Endothelial cell of umbilical vein (primary cell): ENCODE measurements at regions not wholly inside any gene's neighbourhood (a gene's known extent, or its start where the extent isn't known, plus 50 kb on each side); places are given as distances from the start of the nearest gene placed in this dataset.

Experiments used
- BruUV-seq: library from RNA; stranded (reverse); fragments of 400-500 nt; replicated peaks from 2 replicates; lab custom pipeline; 2021; lab: Mats Ljungman, UMichigan
- CTCF ChIA-PET: fragments of 300-600, 350-600 bp; sonication (Branson Sonifier 250); formaldehyde crosslinking; loops from one replicate; lab custom pipeline; 2021; ENCODE audit warnings: antibody characterized with exemption, inconsistent platforms; lab: Charles Lee
- POLR2A ChIA-PET: fragments of 300-600, 350-600 bp; sonication (Branson Sonifier 250); formaldehyde crosslinking; loops from one replicate; lab custom pipeline; 2021; ENCODE audit warnings: antibody characterized with exemption, inconsistent platforms; lab: Charles Lee
- DNase-seq: peaks from one replicate; pipeline ENCODE4 v3.0.0-alpha.2; 2011; ENCODE audit warnings: low read depth, low spot score
- FAIRE-seq: peaks from 2 replicates; lab custom pipeline; 2011; peaks lifted over from hg19 to GRCh38; lab: Jason Lieb, UNC
- H2AFZ ChIP-seq: 2 replicates; pipeline ENCODE4 v1.6.0; 2012; ENCODE audit warnings: low read depth, low read length, control low read depth, inconsistent platforms
- H3K27ac ChIP-seq: 2 replicates; pipeline ENCODE4 v1.5.1; 2011; ENCODE audit warnings: low read depth, mild to moderate bottlenecking, control low read depth, low read length, moderate library complexity; ENCODE audit not compliant: insufficient read depth
- H3K27me3 ChIP-seq, 2 experiments: 2 replicates each; pipeline versions ENCODE4 v1.6.0 to v1.6.1; 2011; ENCODE audit warnings: low read length in 2 of 2, mixed read lengths in 1 of 2; ENCODE audit not compliant: control insufficient read depth in 2 of 2, insufficient read depth in 2 of 2
- H3K36me3 ChIP-seq, 2 experiments: 2 replicates in 1 of 2; 3 replicates in 1 of 2; pipeline ENCODE4 v1.5.1; 2011; ENCODE audit warnings: low read length in 2 of 2, mild to moderate bottlenecking in 1 of 2, moderate library complexity in 1 of 2; ENCODE audit not compliant: control insufficient read depth in 2 of 2, insufficient read depth in 2 of 2; ENCODE audit errors: extremely low read depth in 1 of 2
- H3K4me1 ChIP-seq: 3 replicates; pipeline ENCODE4 v1.5.1; 2011; ENCODE audit warnings: mild to moderate bottlenecking, low read length; ENCODE audit not compliant: control insufficient read depth, insufficient read depth; ENCODE audit errors: extremely low read depth
- H3K4me2 ChIP-seq: 2 replicates; pipeline ENCODE4 v1.6.1; 2011; ENCODE audit warnings: low read length, control low read depth, mixed read lengths; ENCODE audit not compliant: insufficient read depth
- H3K4me3 ChIP-seq, 3 experiments: fragments of 200-600 bp in 1 of 3; sonication (generic), shearing (Covaris generic) in 1 of 3; replicated peaks in 1 of 3; 2 replicates each; pipeline ENCODE4 v1.5.1; 2011 to 2016; ENCODE audit warnings: control low read depth in 3 of 3, low read length in 3 of 3, mild to moderate bottlenecking in 2 of 3, inconsistent platforms in 1 of 3, low read depth in 1 of 3, moderate library complexity in 1 of 3; ENCODE audit not compliant: insufficient read depth in 1 of 3
- H3K79me2 ChIP-seq: 2 replicates; pipeline ENCODE4 v1.6.0; 2012; ENCODE audit warnings: low read length, inconsistent platforms; ENCODE audit not compliant: control insufficient read depth, insufficient read depth
- H3K9ac ChIP-seq: replicated peaks from 2 replicates; pipeline ENCODE3; 2011; ENCODE audit warnings: low read length, control low read depth; ENCODE audit not compliant: insufficient read depth; ENCODE audit errors: extremely low read depth
- H3K9me1 ChIP-seq: replicated peaks from 3 replicates; pipeline ENCODE4 v1.6.0; 2011; ENCODE audit warnings: mild to moderate bottlenecking, low read length; ENCODE audit not compliant: control insufficient read depth, insufficient read depth; ENCODE audit errors: extremely low read depth
- H3K9me3 ChIP-seq: replicated peaks from 2 replicates; pipeline ENCODE4 v1.5.1; 2012; ENCODE audit warnings: low read length, inconsistent platforms; ENCODE audit not compliant: control insufficient read depth, insufficient read depth
- H4K20me1 ChIP-seq: replicated peaks from 2 replicates; pipeline ENCODE3; 2011; ENCODE audit warnings: mild to moderate bottlenecking, low read length; ENCODE audit not compliant: control insufficient read depth, insufficient read depth; ENCODE audit errors: extremely low read depth
- EZH2 ChIP-seq: IDR thresholded peaks from 2 replicates; pipeline ENCODE4 v1.6.1; 2012; ENCODE audit warnings: borderline replicate concordance, low read depth, mild to moderate bottlenecking, moderate library complexity, low read length, inconsistent platforms; ENCODE audit not compliant: severe bottlenecking
- FOS ChIP-seq: IDR thresholded peaks from 2 replicates; pipeline ENCODE4 v1.6.1; 2011; ENCODE audit warnings: mild to moderate bottlenecking, low read length, moderate library complexity, borderline replicate concordance; ENCODE audit not compliant: insufficient read depth
- GATA2 ChIP-seq: IDR thresholded peaks from 2 replicates; pipeline ENCODE4 v1.7.0; 2011; ENCODE audit warnings: low read depth, mild to moderate bottlenecking, moderate library complexity, mixed read lengths, low read length; ENCODE audit not compliant: insufficient read length, insufficient read depth
- JUN ChIP-seq: IDR thresholded peaks from 2 replicates; pipeline ENCODE4 v1.6.1; 2011; ENCODE audit warnings: borderline replicate concordance, low read depth; ENCODE audit not compliant: insufficient read length, insufficient read depth
- MAX ChIP-seq: IDR thresholded peaks from 2 replicates; pipeline ENCODE4 v1.6.1; 2011; ENCODE audit not compliant: insufficient read depth, insufficient read length
- MYC ChIP-seq: IDR thresholded peaks from one replicate; pipeline ENCODE4 v1.6.1; 2011; ENCODE audit warnings: mild to moderate bottlenecking, low read depth, low read length
- POLR2A ChIP-seq: IDR thresholded peaks from 2 replicates; pipeline ENCODE4 v1.6.1; 2012; ENCODE audit warnings: low read depth, mild to moderate bottlenecking, control low read depth, low read length
- POLR2AphosphoS5 ChIP-seq: IDR thresholded peaks from 2 replicates; pipeline ENCODE4 v1.6.1; 2012; ENCODE audit warnings: low read depth, mild to moderate bottlenecking, control low read depth, low read length, moderate library complexity; ENCODE audit not compliant: insufficient read depth
- dilution Hi-C: fragments of 300-500 bp; cut with MboI; formaldehyde crosslinking; loops from one replicate; pipeline ENCODE4 v1.15.0; 2019; ENCODE audit warnings: low sequenced_read_pairs; ENCODE audit not compliant: extremely low pct_ligation_motif_present
- intact Hi-C: fragments of 100-400 bp; cut with micrococcal nuclease; formaldehyde crosslinking; loops from one replicate; pipeline ENCODE4 v1.10.0; 2022
- TF ChIP-seq, protein P1 (sequence below), 2 donors: IDR thresholded peaks; 1 replicate in 1 of 2; 2 replicates in 1 of 2; pipeline ENCODE4 v1.5.1; 2011; ENCODE audit warnings: low read length in 2 of 2, mild to moderate bottlenecking in 2 of 2, moderate library complexity in 2 of 2, control low read depth in 1 of 2, inconsistent platforms in 1 of 2, low read depth in 1 of 2; ENCODE audit not compliant: insufficient read depth in 1 of 2; ENCODE audit errors: extremely low read depth in 1 of 2

DNA sequence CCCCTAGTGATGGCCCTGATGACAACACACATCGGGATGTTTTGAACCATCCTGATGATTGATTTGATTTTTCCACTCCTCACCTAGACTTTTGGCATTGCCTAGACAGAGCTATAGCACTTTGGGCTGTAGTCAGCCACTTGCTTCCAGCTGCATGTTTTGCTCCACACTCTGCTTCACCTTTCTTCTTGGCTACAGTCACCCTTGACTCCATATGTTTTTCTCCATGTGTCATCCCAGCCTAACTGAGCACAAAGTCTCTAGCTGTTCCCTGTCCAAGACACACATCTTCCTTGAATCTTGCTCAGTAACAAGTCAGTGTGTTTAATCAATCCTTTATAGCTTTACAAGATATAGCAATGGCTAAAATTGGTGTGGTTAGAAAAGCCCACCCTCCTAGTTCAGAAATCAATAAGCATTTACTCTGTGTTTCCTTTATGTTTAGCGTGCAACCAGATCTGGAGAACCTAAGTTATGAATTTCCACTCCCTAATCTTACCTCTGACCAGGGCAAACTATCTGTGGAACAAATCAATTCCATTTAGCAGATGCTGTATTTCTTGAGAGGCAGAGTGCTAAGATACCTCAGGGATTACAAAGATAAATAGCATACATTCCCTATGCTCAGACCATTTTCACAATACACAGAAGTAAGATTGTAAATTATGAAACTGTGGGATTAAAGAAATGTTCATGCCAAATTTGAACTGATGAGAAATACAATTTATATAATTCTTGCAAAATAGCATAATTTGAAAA is 98.4 kb upstream of the LYPLAL1 start:
- Histone ChIP-seq H3K9ac (no peak overlapping the region), H3K4me3 (no peak overlapping the region), H2AFZ (no peak overlapping the region), H3K36me3 (no peaks in the 10 kb centered on the region), H4K20me1 (no peaks in the 10 kb centered on the region), H3K9me3 (no peaks in the 10 kb centered on the region), H3K27ac (no peak overlapping the region), H3K79me2 (no peaks in the 10 kb centered on the region), H3K27me3 (no peaks in the 10 kb centered on the region), H3K9me1 (no peaks in the 10 kb centered on the region), H3K4me2 (no peak overlapping the region), H3K4me1 (no peaks in the 10 kb centered on the region)
- no TSS peak for BruUV-seq
- no peak for DNase-seq
- ChIA-PET CTCF (interaction anchor here (1.4 to 1.6 kb wide), 2 partner anchors 311 to 492 kb away, joined by 3 to 4 read pairs; no protein-coding TSS in a partner anchor), POLR2A (no interaction called here)
- dilution Hi-C loops (no loop called here), intact Hi-C loops (no loop called here)
- no peak for FAIRE-seq
- no peak for TF ChIP-seq JUN
- no peak for TF ChIP-seq GATA2
- TF ChIP-seq POLR2A: no peak
- TF ChIP-seq, protein P1, sequence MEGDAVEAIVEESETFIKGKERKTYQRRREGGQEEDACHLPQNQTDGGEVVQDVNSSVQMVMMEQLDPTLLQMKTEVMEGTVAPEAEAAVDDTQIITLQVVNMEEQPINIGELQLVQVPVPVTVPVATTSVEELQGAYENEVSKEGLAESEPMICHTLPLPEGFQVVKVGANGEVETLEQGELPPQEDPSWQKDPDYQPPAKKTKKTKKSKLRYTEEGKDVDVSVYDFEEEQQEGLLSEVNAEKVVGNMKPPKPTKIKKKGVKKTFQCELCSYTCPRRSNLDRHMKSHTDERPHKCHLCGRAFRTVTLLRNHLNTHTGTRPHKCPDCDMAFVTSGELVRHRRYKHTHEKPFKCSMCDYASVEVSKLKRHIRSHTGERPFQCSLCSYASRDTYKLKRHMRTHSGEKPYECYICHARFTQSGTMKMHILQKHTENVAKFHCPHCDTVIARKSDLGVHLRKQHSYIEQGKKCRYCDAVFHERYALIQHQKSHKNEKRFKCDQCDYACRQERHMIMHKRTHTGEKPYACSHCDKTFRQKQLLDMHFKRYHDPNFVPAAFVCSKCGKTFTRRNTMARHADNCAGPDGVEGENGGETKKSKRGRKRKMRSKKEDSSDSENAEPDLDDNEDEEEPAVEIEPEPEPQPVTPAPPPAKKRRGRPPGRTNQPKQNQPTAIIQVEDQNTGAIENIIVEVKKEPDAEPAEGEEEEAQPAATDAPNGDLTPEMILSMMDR (IDR thresholded peaks at IDR 0.05; ENCODE audit: extremely low read depth in 1 of 2, insufficient read depth in 1 of 2, low read depth in 1 of 2, low read length in 2 of 2): no peak
- no peak for TF ChIP-seq FOS
- TF ChIP-seq EZH2: no peak
- no peak for TF ChIP-seq MYC
- TF ChIP-seq POLR2AphosphoS5: no peak
- TF ChIP-seq MAX: no peak
